GM21367 (cell line): ENCODE measurements at regions not wholly inside any gene's neighbourhood (a gene's known extent, or its start where the extent isn't known, plus 50 kb on each side); places are given as distances from the start of the nearest gene placed in this dataset.

ENCODE experiments used
- ATAC-seq: cut with Tn5 transposase; IDR thresholded peaks from one replicate; pipeline ENCODE4 v1.9.1; 2021; ENCODE audit not compliant: unreplicated experiment

GRCh38 chr1:195584870-195585624 lies 1023.2 kb downstream of the KCNT2 start:
- ATAC-seq = no peak

GRCh38 chr1:195580988-195581387 lies 1027.3 kb downstream of the KCNT2 start:
- ATAC-seq = no peak

GRCh38 chr1:195577748-195578147 lies 1030.5 kb downstream of the KCNT2 start:
- no peak for ATAC-seq

GRCh38 chr1:195576641-195577040 lies 1031.6 kb downstream of the KCNT2 start:
- ATAC-seq = no peak

- ATAC-seq = no peak
Observed at GRCh38 chr1:195574511-195574910, 1033.7 kb downstream of the KCNT2 start.

- no peak for ATAC-seq
Observed at GRCh38 chr1:195569934-195570333, 1038.3 kb downstream of the KCNT2 start.

- ATAC-seq = no peak
Observed at GRCh38 chr1:195568389-195568788, 1039.9 kb downstream of the KCNT2 start.

GRCh38 chr1:195562074-195562473 lies 1046.2 kb downstream of the KCNT2 start:
- no peak for ATAC-seq

GRCh38 chr1:195550071-195550862 lies 1058.0 kb downstream of the KCNT2 start:
- ATAC-seq = no peak

- ATAC-seq = no peak
Observed at GRCh38 chr1:195530961-195531360, 1077.3 kb downstream of the KCNT2 start.

- no peak for ATAC-seq
Observed at GRCh38 chr1:195529881-195530280, 1078.4 kb downstream of the KCNT2 start.

- no peak for ATAC-seq
Observed at GRCh38 chr1:195520757-195521156, 1087.5 kb downstream of the KCNT2 start.

- no peak for ATAC-seq
Observed at GRCh38 chr1:195516036-195516435, 1092.2 kb downstream of the KCNT2 start.

GRCh38 chr1:195511501-195511900 lies 1096.7 kb downstream of the KCNT2 start:
- no peak for ATAC-seq

GRCh38 chr1:195501118-195501517 lies 1107.1 kb downstream of the KCNT2 start:
- no peak for ATAC-seq

GRCh38 chr1:195495720-195496635 lies 1112.3 kb downstream of the KCNT2 start:
- no peak for ATAC-seq

GRCh38 chr1:195482137-195482536 lies 1126.1 kb downstream of the KCNT2 start:
- ATAC-seq = no peak

GRCh38 chr1:195481293-195481692 lies 1126.9 kb downstream of the KCNT2 start:
- ATAC-seq = no peak

- no peak for ATAC-seq
Observed at GRCh38 chr1:195475568-195475967, 1132.7 kb downstream of the KCNT2 start.

- no peak for ATAC-seq
Observed at GRCh38 chr1:195472291-195472690, 1135.9 kb downstream of the KCNT2 start.

- no peak for ATAC-seq
Observed at GRCh38 chr1:195466639-195467038, 1141.6 kb downstream of the KCNT2 start.
